HL-60 (cell line): ENCODE measurements at regions not wholly inside any gene's neighbourhood (a gene's known extent, or its start where the extent isn't known, plus 50 kb on each side); places are given as distances from the start of the nearest gene placed in this dataset.

Experiments used
- CTCF ChIP-seq: IDR thresholded peaks from one replicate; pipeline ENCODE4 v1.5.1; 2011; ENCODE audit warnings: low read length, control low read depth, inconsistent platforms; ENCODE audit not compliant: insufficient read depth
- GABPA ChIP-seq: IDR thresholded peaks from 2 replicates; pipeline ENCODE4 v1.6.1; 2012; ENCODE audit warnings: low read depth
- POLR2AphosphoS5 ChIP-seq: IDR thresholded peaks from 2 replicates; pipeline ENCODE4 v1.6.1; 2012; ENCODE audit warnings: low read depth
- SPI1 ChIP-seq: IDR thresholded peaks from 2 replicates; pipeline ENCODE4 v1.6.1; 2012; ENCODE audit warnings: low read depth, mild to moderate bottlenecking, borderline replicate concordance
- TF ChIP-seq, protein P1 (sequence below): IDR thresholded peaks from 2 replicates; pipeline ENCODE4 v1.6.1; 2012; ENCODE audit warnings: low read depth; ENCODE audit not compliant: insufficient replicate concordance

DNA sequence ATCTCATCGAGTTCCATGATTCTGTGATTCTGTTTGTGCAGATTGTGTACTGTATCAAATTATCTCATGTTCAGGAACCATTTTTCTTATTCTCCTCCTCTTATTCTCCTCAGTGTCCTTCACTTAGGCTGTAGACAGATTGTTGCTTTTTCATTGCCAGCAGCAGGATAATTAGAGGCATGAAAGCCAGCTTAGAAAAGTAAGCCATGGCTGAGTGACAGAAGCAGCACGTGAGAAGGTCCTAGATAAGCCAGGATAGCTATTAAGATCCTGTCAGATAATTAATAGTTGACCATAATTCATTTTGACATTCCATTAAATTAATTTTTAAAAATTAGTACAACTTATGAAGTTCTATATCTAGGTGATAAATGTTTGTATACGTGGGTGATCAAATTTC lies 60.8 kb upstream of the PRKACB start:
- TF ChIP-seq CTCF: no peak
- no peak for TF ChIP-seq SPI1
- no peak for TF ChIP-seq POLR2AphosphoS5
- TF ChIP-seq, protein P1, sequence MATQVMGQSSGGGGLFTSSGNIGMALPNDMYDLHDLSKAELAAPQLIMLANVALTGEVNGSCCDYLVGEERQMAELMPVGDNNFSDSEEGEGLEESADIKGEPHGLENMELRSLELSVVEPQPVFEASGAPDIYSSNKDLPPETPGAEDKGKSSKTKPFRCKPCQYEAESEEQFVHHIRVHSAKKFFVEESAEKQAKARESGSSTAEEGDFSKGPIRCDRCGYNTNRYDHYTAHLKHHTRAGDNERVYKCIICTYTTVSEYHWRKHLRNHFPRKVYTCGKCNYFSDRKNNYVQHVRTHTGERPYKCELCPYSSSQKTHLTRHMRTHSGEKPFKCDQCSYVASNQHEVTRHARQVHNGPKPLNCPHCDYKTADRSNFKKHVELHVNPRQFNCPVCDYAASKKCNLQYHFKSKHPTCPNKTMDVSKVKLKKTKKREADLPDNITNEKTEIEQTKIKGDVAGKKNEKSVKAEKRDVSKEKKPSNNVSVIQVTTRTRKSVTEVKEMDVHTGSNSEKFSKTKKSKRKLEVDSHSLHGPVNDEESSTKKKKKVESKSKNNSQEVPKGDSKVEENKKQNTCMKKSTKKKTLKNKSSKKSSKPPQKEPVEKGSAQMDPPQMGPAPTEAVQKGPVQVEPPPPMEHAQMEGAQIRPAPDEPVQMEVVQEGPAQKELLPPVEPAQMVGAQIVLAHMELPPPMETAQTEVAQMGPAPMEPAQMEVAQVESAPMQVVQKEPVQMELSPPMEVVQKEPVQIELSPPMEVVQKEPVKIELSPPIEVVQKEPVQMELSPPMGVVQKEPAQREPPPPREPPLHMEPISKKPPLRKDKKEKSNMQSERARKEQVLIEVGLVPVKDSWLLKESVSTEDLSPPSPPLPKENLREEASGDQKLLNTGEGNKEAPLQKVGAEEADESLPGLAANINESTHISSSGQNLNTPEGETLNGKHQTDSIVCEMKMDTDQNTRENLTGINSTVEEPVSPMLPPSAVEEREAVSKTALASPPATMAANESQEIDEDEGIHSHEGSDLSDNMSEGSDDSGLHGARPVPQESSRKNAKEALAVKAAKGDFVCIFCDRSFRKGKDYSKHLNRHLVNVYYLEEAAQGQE: no peak
- TF ChIP-seq GABPA: no peak
